Liver (tissue), 8 donors: ENCODE measurements at regions not wholly inside any gene's neighbourhood (a gene's known extent, or its start where the extent isn't known, plus 50 kb on each side); places are given as distances from the start of the nearest gene placed in this dataset.

ENCODE experiments used
- DNase-seq: peaks from one replicate; pipeline ENCODE4 v3.0.0-alpha.2; 2017; ENCODE audit warnings: low spot score
- H3K27ac ChIP-seq, 2 donors: one replicate each; pipeline ENCODE4 v1.7.0; 2013; ENCODE audit warnings: inconsistent platforms in 2 of 2, low read length in 2 of 2, control low read depth in 1 of 2, low read depth in 1 of 2, mild to moderate bottlenecking in 1 of 2
- H3K27me3 ChIP-seq, 4 donors: one replicate each; pipeline versions ENCODE4 v1.6.1 to v1.7.0; 2013; ENCODE audit warnings: low read length in 3 of 4, inconsistent platforms in 1 of 4, mild to moderate bottlenecking in 1 of 4, moderate library complexity in 1 of 4; ENCODE audit not compliant: control insufficient read depth in 4 of 4, insufficient read depth in 4 of 4
- H3K36me3 ChIP-seq, 4 donors: one replicate each; pipeline versions ENCODE4 v1.6.1 to v1.7.0; 2013; ENCODE audit warnings: low read length in 3 of 4, mild to moderate bottlenecking in 3 of 4, low read depth in 1 of 4, moderate library complexity in 1 of 4; ENCODE audit not compliant: control insufficient read depth in 4 of 4, insufficient read depth in 3 of 4
- H3K4me1 ChIP-seq, 4 donors: one replicate each; pipeline versions ENCODE4 v1.6.1 to v1.7.0; 2013; ENCODE audit warnings: low read length in 3 of 4, mild to moderate bottlenecking in 3 of 4, moderate library complexity in 1 of 4; ENCODE audit not compliant: control insufficient read depth in 4 of 4, insufficient read depth in 4 of 4
- H3K4me3 ChIP-seq, 3 donors: one replicate each; pipeline versions ENCODE4 v1.6.1 to v1.7.0; 2013; ENCODE audit warnings: low read length in 3 of 3, control low read depth in 1 of 3, low read depth in 1 of 3, mild to moderate bottlenecking in 1 of 3
- H3K9ac ChIP-seq, 2 donors: one replicate each; pipeline ENCODE4 v1.7.0; 2013; ENCODE audit warnings: low read length in 2 of 2, mild to moderate bottlenecking in 2 of 2, moderate library complexity in 2 of 2, control low read depth in 1 of 2, low read depth in 1 of 2
- H3K9me3 ChIP-seq, 4 donors: one replicate each; pipeline versions ENCODE4 v1.6.1 to v1.7.0; 2013; ENCODE audit warnings: low read length in 3 of 4; ENCODE audit not compliant: control insufficient read depth in 4 of 4
- CTCF ChIP-seq: fragments of 150-350 bp; IDR thresholded peaks from 2 replicates; pipeline ENCODE4 v1.5.1; 2017; ENCODE audit warnings: improper control_type of control experiment, low read depth, low read length; ENCODE audit not compliant: missing input control
- EGR1 ChIP-seq, 2 donors: IDR thresholded peaks; 2 replicates each; pipeline ENCODE4 v1.6.1; 2016 to 2018; ENCODE audit warnings: antibody characterized with exemption in 2 of 2, low read depth in 2 of 2
- FOXA1 ChIP-seq: IDR thresholded peaks from 2 replicates; pipeline ENCODE4 v1.6.1; 2016; ENCODE audit warnings: antibody characterized with exemption
- FOXA2 ChIP-seq: IDR thresholded peaks from 2 replicates; pipeline ENCODE4 v1.6.1; 2016; ENCODE audit warnings: antibody characterized with exemption
- GABPA ChIP-seq, 2 donors: IDR thresholded peaks in 1 of 2; conservative IDR thresholded peaks in 1 of 2; 2 replicates each; pipeline ENCODE4 v1.6.1; 2016; ENCODE audit warnings: antibody characterized with exemption in 2 of 2, mild to moderate bottlenecking in 1 of 2, moderate library complexity in 1 of 2
- MAX ChIP-seq: IDR thresholded peaks from 2 replicates; pipeline ENCODE4 v1.6.1; 2016; ENCODE audit warnings: antibody characterized with exemption
- NR2F2 ChIP-seq: IDR thresholded peaks from 2 replicates; pipeline ENCODE4 v1.6.1; 2016; ENCODE audit warnings: antibody characterized with exemption
- RAD21 ChIP-seq, 2 donors: IDR thresholded peaks; 2 replicates each; pipeline ENCODE4 v1.6.1; 2016; ENCODE audit warnings: antibody characterized with exemption in 2 of 2, mild to moderate bottlenecking in 2 of 2
- REST ChIP-seq: IDR thresholded peaks from 2 replicates; pipeline ENCODE4 v1.6.1; 2016; ENCODE audit warnings: antibody characterized with exemption, mild to moderate bottlenecking
- TAF1 ChIP-seq: conservative IDR thresholded peaks from 2 replicates; pipeline ENCODE4 v1.6.1; 2016; ENCODE audit warnings: antibody characterized with exemption, mild to moderate bottlenecking
- YY1 ChIP-seq: IDR thresholded peaks from 2 replicates; pipeline ENCODE4 v1.6.1; 2016; ENCODE audit warnings: antibody characterized with exemption, mild to moderate bottlenecking
- ZBTB33 ChIP-seq: IDR thresholded peaks from 2 replicates; pipeline ENCODE4 v1.6.1; 2016; ENCODE audit warnings: antibody characterized with exemption
- WGBS: extraction: QIAGEN DNeasy Blood & Tissue Kit; methylation state at CpG from one replicate; pipeline ENCODE4 v1.1.7; 2013; 5-methylcytosine and 5-hydroxymethylcytosine counted together
- donor health status: healthy.
- donor health status: healthy.
- donor health status: healthy.
- donor health status: healthy.
- donor health status: healthy.

DNA sequence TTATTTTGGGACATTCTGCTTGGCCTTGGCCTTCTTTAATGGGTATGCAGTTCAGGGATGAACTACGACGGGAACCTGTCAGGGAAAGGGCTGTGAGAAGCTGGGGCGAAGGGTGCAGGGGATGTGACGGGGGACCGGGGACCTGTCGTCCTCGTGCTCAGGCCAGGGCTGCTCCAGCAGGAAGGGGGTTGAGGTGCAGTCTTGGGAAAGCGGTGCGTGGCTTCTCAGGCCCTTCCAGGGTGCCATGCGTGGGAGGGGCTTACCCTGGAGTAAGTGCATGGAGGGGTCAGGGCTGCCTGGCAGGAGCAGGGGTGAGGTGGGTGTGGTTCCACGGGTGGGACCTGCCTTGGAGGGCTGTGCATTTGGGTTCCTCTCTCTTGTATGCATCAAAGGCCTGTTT, 100.8 kb downstream of the TEX29 start:
- 78% methylated on average over 11 of the region's 11 CpGs for WGBS
- no peak for TF ChIP-seq EGR1 (IDR thresholded peaks at IDR 0.05; ENCODE audit: low read depth in 2 of 2)
- TF ChIP-seq CTCF, result no peak
- no peak for TF ChIP-seq MAX
- TF ChIP-seq GABPA (IDR thresholded peaks at IDR 0.05 in 1 of 2, conservative IDR thresholded peaks at IDR 0.05 in 1 of 2), result no peak
- no peak for TF ChIP-seq YY1
- TF ChIP-seq FOXA1, result no peak
- no peak for TF ChIP-seq REST
- TF ChIP-seq TAF1, result no peak
- TF ChIP-seq RAD21 (IDR thresholded peaks at IDR 0.05), result no peak
- TF ChIP-seq NR2F2, result no peak
- TF ChIP-seq ZBTB33, result no peak
- no peak for TF ChIP-seq FOXA2
- Histone ChIP-seq H3K9me3 (no peaks in the 10 kb centered on the region), H3K27me3 (peaks cover 0 to 3% (median under 1%) of the 10 kb centered on the region in 4 donors), H3K4me3 (no peak overlapping the region), H3K36me3 (no peaks in the 10 kb centered on the region), H3K27ac (no peak overlapping the region), H3K9ac (no peak overlapping the region), H3K4me1 (no peaks in the 10 kb centered on the region)
- no peak for DNase-seq

GRCh38 chr13:111422348-111422747, 101.9 kb downstream of the TEX29 start:
- H3K9me3 ChIP-seq, result no peaks in the 10 kb centered on the region
- TF ChIP-seq YY1 (no peak), ZBTB33 (no peak), CTCF (no peak)
- no peaks in the 10 kb centered on the region for H3K36me3 ChIP-seq
- 70% methylated on average over 13 of the region's 13 CpGs for WGBS
- H3K9ac ChIP-seq, result no peak overlapping the region
- no peak for DNase-seq
- H3K4me3 ChIP-seq, result no peak overlapping the region
- peaks cover 0 to 3% (median under 1%) of the 10 kb centered on the region in 4 donors for H3K27me3 ChIP-seq
- no peak overlapping the region for H3K27ac ChIP-seq
- H3K4me1 ChIP-seq, result no peaks in the 10 kb centered on the region
